ENCODE measurements at regions not wholly inside any gene's neighbourhood (a gene's known extent, or its start where the extent isn't known, plus 50 kb on each side); places are given as distances from the start of the nearest gene placed in this dataset.
"Not testable (repeated sequence)": the region's sequence is repeated elsewhere in the genome, so short reads cannot be mapped to it uniquely, and the experiment has no call there.

GRCh38 chr1:29591601-29592260 is 355.4 kb downstream of the PTPRU start:
- H3K4me1 ChIP-seq = no peaks in the 10 kb centered on the region
- H3K27me3 ChIP-seq = no peaks in the 10 kb centered on the region
- no peaks in the 10 kb centered on the region for H3K36me3 ChIP-seq
- no peak overlapping the region for H3K4me3 ChIP-seq (ENCODE audit: low read depth, low read length)
- no peaks in the 10 kb centered on the region for H3K9me3 ChIP-seq
- no peak for DNase-seq
- no peak for TF ChIP-seq CTCF (IDR thresholded peaks at IDR 0.05; ENCODE audit: low read depth, low read length)

- Histone ChIP-seq H3K4me1 (no peaks in the 10 kb centered on the region), H3K36me3 (no peaks in the 10 kb centered on the region), H3K9me3 (no peaks in the 10 kb centered on the region), H3K4me3 (ENCODE audit: low read depth, low read length) (no peak overlapping the region), H3K27me3 (no peaks in the 10 kb centered on the region)
- no peak for DNase-seq
- no peak for TF ChIP-seq CTCF (IDR thresholded peaks at IDR 0.05; ENCODE audit: low read depth, low read length)
These were observed 354.6 kb downstream of the PTPRU start for GRCh38 chr1:29590583-29591565.

DNA sequence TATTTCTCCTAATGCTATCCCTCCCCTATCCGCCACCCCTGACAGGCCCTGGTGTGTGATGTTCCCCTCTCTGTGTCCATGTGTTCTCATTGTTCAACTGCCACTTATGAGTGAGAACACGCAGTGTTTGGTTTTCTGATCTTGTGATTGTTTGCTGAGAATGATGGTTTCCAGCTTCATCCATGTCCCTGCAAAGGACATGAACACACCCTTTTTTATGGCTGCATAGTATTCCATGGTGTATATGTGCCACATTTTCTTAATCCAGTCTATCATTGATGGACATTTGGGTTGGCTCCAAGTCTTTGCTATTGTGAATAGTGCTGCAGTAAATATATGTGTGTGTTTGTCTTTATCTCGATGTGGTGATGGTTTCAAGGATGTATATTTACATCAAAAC is 353.4 kb downstream of the PTPRU start:
- H3K27me3 ChIP-seq, DNase-seq, H3K4me1 ChIP-seq: not testable (repeated sequence)

DNA sequence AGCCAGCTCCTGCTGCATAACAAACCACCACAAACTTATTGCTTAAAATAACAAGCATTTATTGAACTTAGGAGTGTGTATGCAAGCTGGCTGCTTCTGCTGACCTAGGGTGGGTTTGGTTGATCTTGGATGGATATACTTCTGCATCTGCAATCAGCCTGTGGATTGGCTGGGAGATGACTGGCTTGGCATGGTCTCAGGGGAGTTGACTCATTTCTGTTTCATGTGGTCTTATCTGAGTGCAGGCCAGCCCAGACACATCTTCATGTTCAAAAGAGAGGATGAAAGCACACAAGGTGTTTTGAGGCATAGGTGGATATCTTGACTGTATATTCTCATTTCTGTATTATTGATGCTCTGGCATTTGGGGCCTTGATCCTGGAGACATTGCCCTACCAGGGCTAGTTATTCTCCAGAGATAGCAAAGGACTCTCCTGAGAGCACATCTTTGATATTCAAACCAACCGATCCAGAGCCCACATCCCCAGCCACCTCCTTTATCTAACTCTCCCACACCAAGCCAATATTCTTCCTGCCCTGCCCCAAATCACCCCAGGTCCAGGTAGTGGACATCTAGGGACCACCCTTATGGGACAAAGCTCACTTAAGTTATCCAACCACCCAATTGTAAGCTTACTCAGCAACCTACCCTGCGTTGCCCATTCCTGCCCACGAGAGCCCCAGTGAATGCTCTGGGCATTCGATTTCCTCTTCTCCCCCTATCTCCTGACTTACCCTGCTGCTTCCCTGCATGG is 350.8 kb downstream of the PTPRU start:
- no peak overlapping the region for H3K4me3 ChIP-seq (ENCODE audit: low read depth, low read length)
- H3K4me1 ChIP-seq = no peaks in the 10 kb centered on the region
- no peaks in the 10 kb centered on the region for H3K27me3 ChIP-seq
- no peaks in the 10 kb centered on the region for H3K36me3 ChIP-seq
- H3K9me3 ChIP-seq = no peaks in the 10 kb centered on the region
- no peak for TF ChIP-seq CTCF (IDR thresholded peaks at IDR 0.05; ENCODE audit: low read depth, low read length)
- DNase-seq = peak; percentile 21

More for the DNA sequence above, 353.4 kb downstream of the PTPRU start:
- H3K4me3 ChIP-seq (ENCODE audit: low read depth, low read length); H3K36me3 ChIP-seq; H3K9me3 ChIP-seq: not testable (repeated sequence)

- H3K4me3 ChIP-seq (ENCODE audit: low read depth, low read length) = no peak overlapping the region
These were observed 349.9 kb downstream of the PTPRU start for GRCh38 chr1:29586215-29586614.

More at GRCh38 chr1:29586215-29586614, 349.9 kb downstream of the PTPRU start:
- H3K9me3 ChIP-seq = no peaks in the 10 kb centered on the region
- no peaks in the 10 kb centered on the region for H3K4me1 ChIP-seq
- H3K36me3 ChIP-seq = no peaks in the 10 kb centered on the region
- DNase-seq = no peak
- TF ChIP-seq CTCF (IDR thresholded peaks at IDR 0.05; ENCODE audit: low read depth, low read length) = no peak
- no peaks in the 10 kb centered on the region for H3K27me3 ChIP-seq
